T-helper 17 cell (primary cell): ENCODE measurements at regions not wholly inside any gene's neighbourhood (a gene's known extent, or its start where the extent isn't known, plus 50 kb on each side); places are given as distances from the start of the nearest gene placed in this dataset.

Experiments used
- ATAC-seq: fragments of 150-1000 bp; cut with Tn5 transposase; 2 replicates; pipeline ENCODE4 v1.10.0; 2021; ENCODE audit warnings: mild to moderate bottlenecking, moderate library complexity
- DNase-seq, 3 donors: peaks; one replicate each; pipeline versions ENCODE4 v3.0.0 to v3.0.0-alpha.2; 2020 to 2021
- H3K9me3 ChIP-seq: one replicate; pipeline ENCODE4 v1.7.0; 2013; ENCODE audit warnings: low read length, mild to moderate bottlenecking; ENCODE audit not compliant: control insufficient read depth, poor library complexity, severe bottlenecking
- H3K27ac Mint-ChIP-seq: one replicate; pipeline ENCODE4 v1.8.0; 2022; ENCODE audit warnings: mild to moderate bottlenecking, moderate library complexity, mixed read lengths
- H3K27me3 Mint-ChIP-seq: one replicate; pipeline ENCODE4 v1.8.0; 2022; ENCODE audit warnings: mixed read lengths
- H3K36me3 Mint-ChIP-seq: one replicate; pipeline ENCODE4 v1.8.0; 2022; ENCODE audit warnings: low read depth, mixed read lengths
- H3K4me1 Mint-ChIP-seq: one replicate; pipeline ENCODE4 v1.8.0; 2022; ENCODE audit warnings: mild to moderate bottlenecking, mixed read lengths
- H3K4me3 Mint-ChIP-seq: one replicate; pipeline ENCODE4 v1.8.0; 2022; ENCODE audit warnings: mild to moderate bottlenecking, moderate library complexity, mixed read lengths

DNA sequence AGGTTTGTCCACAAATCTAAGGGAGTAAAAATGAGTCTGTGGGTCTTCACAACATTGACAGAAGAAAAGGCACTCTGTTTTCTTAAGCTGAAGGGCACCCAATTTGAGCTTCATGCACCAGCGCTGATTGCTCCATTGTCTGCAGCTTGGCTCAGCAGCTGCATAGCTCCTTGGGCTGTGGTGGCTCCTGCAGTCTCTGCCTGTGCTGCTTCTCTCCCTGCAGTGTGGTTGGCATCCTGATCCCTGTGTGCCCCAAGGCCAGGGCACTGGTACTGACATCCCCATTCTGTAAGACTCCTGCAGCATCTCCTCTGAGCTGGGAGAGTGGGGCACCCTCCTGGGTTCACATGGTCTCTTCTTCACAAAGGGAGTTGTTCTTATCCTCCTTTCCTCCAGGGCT is 83.2 kb upstream of the B3GAT2 start:
- Mint-ChIP-seq H3K27ac (no peak overlapping the region), H3K4me3 (no peak overlapping the region), H3K27me3 (peaks cover 32% of the 10 kb centered on the region), H3K36me3 (no peaks in the 10 kb centered on the region), H3K4me1 (no peaks in the 10 kb centered on the region)
- no peaks in the 10 kb centered on the region for H3K9me3 ChIP-seq
- ATAC-seq: no peak
- DNase-seq: no peak

DNA sequence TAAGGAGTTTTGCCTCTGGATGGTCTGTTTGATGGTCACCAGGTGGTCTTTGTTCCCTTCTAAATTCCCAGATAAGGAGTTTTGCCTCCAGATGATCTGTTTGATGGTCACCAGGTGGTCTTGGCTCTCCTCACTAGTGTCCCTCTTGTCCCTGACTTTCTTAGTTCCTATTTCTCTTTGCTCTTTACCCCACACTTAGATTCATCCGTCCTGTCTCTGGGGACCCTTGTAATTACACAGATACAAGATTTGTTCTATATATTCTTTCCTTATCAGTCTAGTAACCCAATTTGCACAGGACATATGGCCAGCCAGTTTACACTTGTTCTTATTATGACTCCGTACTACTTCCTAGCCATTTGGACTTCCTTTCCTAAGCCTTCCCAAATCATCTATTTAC is 84.0 kb upstream of the B3GAT2 start:
- no peak for ATAC-seq
- H3K27ac Mint-ChIP-seq: no peak overlapping the region
- H3K36me3 Mint-ChIP-seq: no peaks in the 10 kb centered on the region
- no peak for DNase-seq
- H3K27me3 Mint-ChIP-seq: peaks cover 26% of the 10 kb centered on the region
- no peaks in the 10 kb centered on the region for H3K4me1 Mint-ChIP-seq
- no peaks in the 10 kb centered on the region for H3K9me3 ChIP-seq
- no peak overlapping the region for H3K4me3 Mint-ChIP-seq

DNA sequence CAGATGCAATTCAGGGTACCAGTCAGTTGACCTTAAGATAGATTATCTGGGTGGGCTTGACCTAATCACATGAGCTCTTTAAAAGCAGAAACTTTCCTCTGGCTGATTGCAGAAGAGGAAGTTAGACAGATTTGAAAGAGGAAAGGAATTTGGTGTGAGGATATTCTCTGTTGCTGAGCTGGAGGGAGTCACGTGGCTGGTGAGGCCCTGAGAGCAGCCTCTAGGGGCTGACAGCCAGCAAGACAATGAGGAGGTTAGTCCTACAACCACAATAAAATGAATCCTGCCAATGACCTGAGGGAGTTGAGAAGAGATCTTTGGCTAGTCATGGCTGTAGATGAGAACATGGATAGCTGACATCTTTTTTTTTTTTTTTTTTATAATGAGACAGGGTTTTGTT is 87.0 kb upstream of the B3GAT2 start:
- Mint-ChIP-seq H3K4me3 (no peak overlapping the region), H3K4me1 (no peaks in the 10 kb centered on the region), H3K27ac (no peak overlapping the region), H3K27me3 (peaks cover 29% of the 10 kb centered on the region), H3K36me3 (no peaks in the 10 kb centered on the region)
- no peak for ATAC-seq
- H3K9me3 ChIP-seq: no peaks in the 10 kb centered on the region
- no peak for DNase-seq

DNA sequence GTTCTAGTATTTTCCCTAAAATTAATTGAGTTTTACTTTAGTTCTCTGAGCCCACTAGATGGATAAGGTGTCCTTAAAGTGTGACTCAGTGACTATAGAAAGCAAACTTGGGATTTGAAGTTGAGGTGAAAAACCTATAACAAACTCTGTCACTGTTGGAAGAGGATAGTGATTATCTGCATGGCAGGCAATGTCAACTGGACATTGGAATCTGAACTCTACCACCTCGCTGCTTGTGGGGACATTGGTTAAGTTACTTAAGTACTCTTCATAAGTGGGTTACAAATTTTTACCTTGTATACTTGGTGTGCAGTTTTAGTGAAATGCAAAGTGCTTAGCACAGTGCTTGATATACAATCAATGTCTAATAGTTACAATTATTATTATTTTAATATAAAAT is 87.9 kb upstream of the B3GAT2 start:
- no peaks in the 10 kb centered on the region for H3K36me3 Mint-ChIP-seq
- no peaks in the 10 kb centered on the region for H3K4me1 Mint-ChIP-seq
- no peak overlapping the region for H3K27ac Mint-ChIP-seq
- H3K9me3 ChIP-seq: no peaks in the 10 kb centered on the region
- DNase-seq (no peak), ATAC-seq (no peak)
- no peak overlapping the region for H3K4me3 Mint-ChIP-seq
- H3K27me3 Mint-ChIP-seq: peaks cover 29% of the 10 kb centered on the region

DNA sequence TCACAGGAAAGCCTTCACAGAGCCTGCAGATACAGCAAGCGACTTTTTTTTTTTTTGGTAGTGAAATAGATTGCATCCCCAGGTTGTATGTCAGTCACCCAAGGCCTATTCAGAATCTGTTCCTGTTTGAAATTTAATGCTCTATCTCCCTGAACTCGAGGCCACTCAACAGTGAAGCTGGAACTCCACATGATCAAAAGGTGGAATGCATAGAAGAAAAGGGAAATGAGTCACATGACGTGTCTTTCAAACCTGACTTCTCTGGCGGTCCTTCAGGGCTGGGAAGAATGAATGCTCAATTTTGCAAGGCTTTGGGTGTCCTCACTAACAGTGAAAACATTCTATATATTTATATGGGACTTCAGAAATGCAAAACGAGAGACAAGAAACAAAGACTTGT is 88.4 kb upstream of the B3GAT2 start:
- peaks cover 29% of the 10 kb centered on the region for H3K27me3 Mint-ChIP-seq
- DNase-seq (no peak), ATAC-seq (no peak)
- H3K27ac Mint-ChIP-seq: no peak overlapping the region
- H3K9me3 ChIP-seq: no peaks in the 10 kb centered on the region
- no peak overlapping the region for H3K4me3 Mint-ChIP-seq
- H3K4me1 Mint-ChIP-seq: no peaks in the 10 kb centered on the region
- H3K36me3 Mint-ChIP-seq: no peaks in the 10 kb centered on the region

DNA sequence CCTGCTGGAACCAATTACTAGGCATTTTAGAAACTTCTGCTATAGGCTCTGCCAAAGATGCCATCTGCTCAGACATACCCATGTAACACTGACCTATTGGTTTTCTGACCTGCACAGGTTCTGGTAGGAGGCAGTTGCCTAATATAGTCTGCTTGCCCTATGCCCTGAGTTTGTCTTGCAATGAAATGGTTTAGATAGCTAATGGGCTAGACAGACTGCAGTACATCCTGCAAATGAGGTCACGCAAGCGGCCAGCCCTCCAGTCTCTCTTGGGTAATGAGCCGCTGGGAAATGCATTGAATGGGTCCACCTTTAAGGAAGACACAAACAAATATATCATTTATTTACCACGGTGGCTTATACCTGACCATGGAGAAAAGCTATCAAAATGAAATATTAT is 90.6 kb upstream of the B3GAT2 start:
- DNase-seq (no peak), ATAC-seq (no peak)
- Mint-ChIP-seq H3K27me3 (peaks cover 17% of the 10 kb centered on the region), H3K4me3 (no peak overlapping the region), H3K4me1 (no peaks in the 10 kb centered on the region), H3K27ac (no peak overlapping the region), H3K36me3 (no peaks in the 10 kb centered on the region)
- H3K9me3 ChIP-seq: no peaks in the 10 kb centered on the region

DNA sequence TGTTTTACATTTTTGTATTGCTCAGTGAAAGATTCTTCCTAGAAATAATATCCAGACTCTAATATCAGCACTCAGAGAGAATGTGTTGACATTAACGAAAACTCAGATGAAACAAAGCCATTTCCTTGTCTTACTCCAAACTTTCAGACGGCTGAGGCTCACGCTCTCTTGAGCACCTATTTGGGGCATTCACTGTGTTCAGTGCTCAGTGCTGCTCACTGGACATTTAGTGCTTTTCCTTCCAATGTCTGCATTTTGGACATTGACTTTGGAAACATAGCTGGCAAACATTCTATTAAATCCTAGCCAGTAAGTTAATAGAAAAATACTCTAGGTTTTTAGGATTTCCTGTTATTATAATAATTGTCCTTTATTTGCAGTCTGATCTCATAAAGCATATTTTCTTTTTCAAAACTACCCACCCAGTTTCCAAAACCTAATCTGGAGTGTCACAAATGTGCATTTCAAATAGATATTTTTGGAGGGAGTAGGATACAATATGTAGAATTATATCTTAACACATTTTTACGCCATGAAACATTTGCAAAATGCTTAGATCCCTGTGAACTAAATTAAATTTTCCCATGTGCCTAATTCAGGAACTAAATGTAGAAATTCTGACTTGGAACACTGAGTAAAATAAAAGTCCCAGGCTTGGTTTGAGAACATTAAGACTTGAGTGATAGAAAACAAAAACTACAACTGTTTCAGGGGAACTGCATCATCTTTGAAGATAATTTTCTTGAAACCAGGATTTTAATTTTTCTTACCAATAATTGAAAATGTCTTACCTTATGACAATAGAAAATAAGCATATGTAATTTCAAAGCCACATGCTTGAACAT is 91.7 kb upstream of the B3GAT2 start:
- Mint-ChIP-seq H3K27ac (no peak overlapping the region), H3K4me1 (no peaks in the 10 kb centered on the region), H3K27me3 (peaks cover 17% of the 10 kb centered on the region), H3K4me3 (no peak overlapping the region), H3K36me3 (no peaks in the 10 kb centered on the region)
- no peak for ATAC-seq
- no peak for DNase-seq
- H3K9me3 ChIP-seq: no peaks in the 10 kb centered on the region

DNA sequence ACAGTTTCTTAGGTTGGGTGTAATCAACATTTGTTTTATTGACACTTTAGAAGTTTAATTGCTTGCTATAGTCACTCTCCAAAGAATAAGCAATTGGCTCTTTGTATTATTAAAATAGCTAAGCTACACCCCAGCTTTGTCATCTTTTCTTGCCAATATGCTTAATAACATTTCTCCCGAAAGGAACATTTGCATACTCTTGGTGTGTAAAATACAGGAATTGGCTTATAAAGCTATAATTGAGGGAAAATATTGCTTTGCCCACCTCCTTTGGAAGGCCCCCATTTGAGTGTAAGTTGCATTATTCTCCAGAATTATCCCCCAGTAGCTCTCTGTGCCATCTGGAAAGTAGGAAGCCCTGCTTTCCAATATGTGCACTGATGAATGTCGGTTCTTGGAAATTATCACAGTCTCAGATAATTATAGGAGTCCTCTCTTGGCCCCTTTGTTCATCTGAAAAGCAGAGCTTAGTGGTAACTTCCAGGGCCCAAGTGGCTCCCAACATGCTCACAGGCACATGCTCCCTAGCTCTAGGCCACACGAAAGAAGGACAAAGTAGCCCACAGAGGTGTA is 92.4 kb upstream of the B3GAT2 start:
- DNase-seq (no peak), ATAC-seq (no peak)
- H3K36me3 Mint-ChIP-seq: no peaks in the 10 kb centered on the region
- peaks cover 24% of the 10 kb centered on the region for H3K27me3 Mint-ChIP-seq
- no peaks in the 10 kb centered on the region for H3K9me3 ChIP-seq
- no peak overlapping the region for H3K27ac Mint-ChIP-seq
- H3K4me3 Mint-ChIP-seq: no peak overlapping the region
- no peaks in the 10 kb centered on the region for H3K4me1 Mint-ChIP-seq

DNA sequence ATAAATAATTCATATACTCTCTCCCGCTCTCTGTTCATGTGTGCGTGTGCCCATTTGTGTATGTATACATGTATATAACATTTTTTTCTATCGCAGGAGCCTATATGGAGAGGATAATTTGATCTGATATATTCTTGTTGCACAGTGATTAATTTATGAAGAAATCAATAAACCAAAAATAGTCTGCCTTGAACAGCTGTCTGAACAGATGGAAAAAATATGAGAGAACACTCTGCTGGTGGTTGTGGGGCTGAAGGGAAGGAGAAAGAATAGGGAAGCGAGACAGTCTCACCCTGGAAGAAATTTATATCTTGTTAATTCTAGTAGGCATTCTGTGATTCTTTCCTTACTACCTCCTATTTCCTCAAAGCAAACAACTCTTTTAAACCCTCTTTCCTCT is 96.6 kb upstream of the B3GAT2 start:
- Mint-ChIP-seq H3K4me3 (no peak overlapping the region), H3K36me3 (no peaks in the 10 kb centered on the region), H3K27me3 (peaks cover 14% of the 10 kb centered on the region), H3K4me1 (no peaks in the 10 kb centered on the region), H3K27ac (no peak overlapping the region)
- ATAC-seq (no peak), DNase-seq (no peak)
- H3K9me3 ChIP-seq: no peaks in the 10 kb centered on the region

DNA sequence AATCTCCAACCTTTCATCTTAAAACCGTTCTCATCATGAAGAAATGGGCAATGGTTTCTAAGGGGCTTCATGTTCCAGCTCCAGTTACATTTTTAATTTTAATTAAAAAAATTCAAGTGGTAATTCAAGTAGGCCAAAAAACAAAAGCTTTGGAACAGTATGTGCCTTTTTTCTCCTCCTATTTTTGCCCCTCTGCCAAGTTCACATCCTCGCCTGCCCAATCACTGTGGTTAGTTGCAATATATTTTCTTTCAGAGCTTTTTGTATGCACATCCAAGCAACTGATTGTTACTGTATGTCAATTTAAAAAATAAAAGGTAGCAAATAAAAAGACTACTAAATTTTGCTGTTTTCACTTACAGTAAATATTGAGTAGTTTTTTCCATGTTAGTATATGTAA is 99.8 kb upstream of the B3GAT2 start:
- H3K9me3 ChIP-seq: no peaks in the 10 kb centered on the region
- Mint-ChIP-seq H3K36me3 (no peaks in the 10 kb centered on the region), H3K4me1 (no peaks in the 10 kb centered on the region), H3K4me3 (no peak overlapping the region), H3K27me3 (peaks cover 8% of the 10 kb centered on the region), H3K27ac (no peak overlapping the region)
- DNase-seq (no peak), ATAC-seq (no peak)

DNA sequence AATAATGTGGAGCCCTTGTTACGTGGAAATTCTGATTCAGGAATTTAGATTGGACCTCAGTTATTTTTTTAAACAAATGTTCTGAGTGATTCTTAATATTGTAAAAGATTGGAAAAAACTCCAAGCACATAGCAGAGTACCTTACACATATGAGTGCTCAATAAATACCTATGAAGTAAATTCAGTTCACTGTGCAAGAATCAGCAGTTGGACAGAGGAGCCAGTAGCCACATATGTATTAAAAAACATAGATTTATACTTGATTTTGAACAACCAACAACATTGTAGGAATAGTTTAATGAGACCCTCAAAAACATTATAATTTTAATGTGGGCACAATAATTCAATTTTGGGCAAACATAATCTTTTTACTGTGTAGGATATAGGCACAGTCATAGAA is 109.3 kb upstream of the B3GAT2 start:
- Mint-ChIP-seq H3K4me1 (no peaks in the 10 kb centered on the region), H3K4me3 (no peak overlapping the region), H3K27me3 (peaks cover 24% of the 10 kb centered on the region), H3K36me3 (peaks cover 2% of the 10 kb centered on the region), H3K27ac (no peak overlapping the region)
- no peaks in the 10 kb centered on the region for H3K9me3 ChIP-seq
- ATAC-seq (no peak), DNase-seq (no peak)

DNA sequence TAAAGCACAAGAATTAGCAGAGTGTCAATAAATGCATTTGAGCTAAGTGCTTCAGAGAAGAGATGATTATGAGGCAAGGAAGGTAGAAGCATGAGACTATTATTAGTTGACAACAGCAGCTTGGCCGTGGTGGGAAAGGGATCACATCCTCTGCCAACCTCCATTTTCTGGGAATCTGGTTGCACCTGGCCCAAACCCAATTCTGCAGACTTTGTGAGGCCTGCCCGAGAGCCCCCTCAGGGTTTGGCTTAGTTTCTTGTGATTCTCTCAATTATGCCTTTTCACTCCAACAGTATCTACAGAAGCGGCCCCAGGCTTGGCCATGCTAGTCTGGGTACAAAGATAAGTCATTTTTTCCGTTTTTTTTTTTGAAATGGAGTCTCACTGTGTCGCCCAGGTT is 111.0 kb upstream of the B3GAT2 start:
- H3K27me3 Mint-ChIP-seq: peaks cover 24% of the 10 kb centered on the region
- ATAC-seq: no peak

DNA sequence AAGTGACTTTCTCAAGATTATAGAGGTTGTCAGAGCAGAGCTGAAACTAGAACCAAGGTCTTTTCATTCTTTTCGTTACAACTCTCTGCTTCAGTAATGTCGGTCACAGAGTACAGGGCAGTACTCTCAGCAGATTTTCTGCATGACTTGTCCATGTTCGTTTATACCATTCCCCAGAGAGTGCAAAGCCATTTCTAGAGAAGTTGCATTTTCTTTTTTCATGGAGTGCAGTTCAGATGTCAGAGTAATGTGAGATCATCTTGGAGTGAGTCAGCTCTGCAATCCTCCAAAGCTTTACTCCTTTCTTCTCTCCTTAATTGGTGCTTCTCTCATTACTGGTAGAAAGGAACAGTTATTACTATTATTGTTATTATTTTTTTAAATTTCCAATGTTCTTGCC is 115.6 kb upstream of the B3GAT2 start:
- Mint-ChIP-seq H3K4me3 (no peak overlapping the region), H3K36me3 (no peaks in the 10 kb centered on the region), H3K27ac (no peak overlapping the region), H3K4me1 (no peaks in the 10 kb centered on the region), H3K27me3 (peaks cover 7% of the 10 kb centered on the region)
- DNase-seq (no peak), ATAC-seq (no peak)
- no peaks in the 10 kb centered on the region for H3K9me3 ChIP-seq

More for the DNA sequence above, 111.0 kb upstream of the B3GAT2 start:
- no peak overlapping the region for H3K27ac Mint-ChIP-seq
- no peak for DNase-seq
- H3K36me3 Mint-ChIP-seq: peaks cover 2% of the 10 kb centered on the region
- no peak overlapping the region for H3K4me3 Mint-ChIP-seq
- no peaks in the 10 kb centered on the region for H3K9me3 ChIP-seq
- H3K4me1 Mint-ChIP-seq: no peaks in the 10 kb centered on the region

DNA sequence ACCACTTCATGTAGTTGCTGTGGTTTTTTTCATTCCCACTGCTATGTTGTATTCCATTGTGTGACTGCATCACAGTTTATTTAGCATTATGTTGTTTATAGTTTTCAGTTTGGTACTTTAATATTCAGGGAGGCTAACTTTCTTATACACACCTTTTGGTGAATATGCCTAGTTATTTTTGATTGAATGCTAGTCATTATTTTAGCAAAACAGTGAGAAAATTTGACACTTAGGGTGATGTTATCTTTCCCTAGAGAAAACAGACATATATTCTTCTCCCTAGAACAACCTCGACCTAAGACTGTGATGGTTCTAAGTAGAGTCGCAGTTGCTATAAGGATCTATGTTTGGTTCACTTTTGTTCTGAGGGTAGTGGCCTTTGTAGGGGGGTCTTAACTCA is 120.8 kb upstream of the B3GAT2 start:
- Mint-ChIP-seq H3K27me3 (peaks cover 7% of the 10 kb centered on the region), H3K4me3 (no peak overlapping the region), H3K4me1 (no peaks in the 10 kb centered on the region), H3K36me3 (no peaks in the 10 kb centered on the region), H3K27ac (no peak overlapping the region)
- no peaks in the 10 kb centered on the region for H3K9me3 ChIP-seq
- ATAC-seq: no peak
- DNase-seq: no peak
